ENCODE measurements at regions not wholly inside any gene's neighbourhood (a gene's known extent, or its start where the extent isn't known, plus 50 kb on each side); places are given as distances from the start of the nearest gene placed in this dataset.
A peak's percentile ranks its signal among the peaks of the same experiment; 100 is the strongest.

DNA sequence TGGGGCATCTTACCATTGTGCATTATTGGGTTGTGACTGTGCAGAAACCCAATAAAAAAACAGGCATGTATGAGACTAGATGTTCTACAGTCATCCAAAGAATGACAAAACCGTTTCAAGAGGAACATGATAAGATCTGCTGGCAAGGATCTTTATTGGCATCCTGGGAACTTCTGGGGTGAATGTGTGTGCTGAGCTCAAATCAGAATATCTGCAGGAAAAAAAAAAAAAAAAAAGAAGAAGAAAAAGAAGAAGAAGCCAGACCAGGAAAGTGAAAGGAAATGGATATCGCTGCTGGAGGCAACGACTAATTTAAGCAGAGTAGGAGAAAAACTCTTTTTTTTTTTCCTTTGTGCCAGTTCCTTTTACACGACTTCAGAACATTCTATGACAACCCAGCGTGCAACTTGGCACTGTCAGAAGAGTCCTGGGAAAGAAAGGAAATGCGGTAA is 484.2 kb upstream of the BOD1L1 start:
- no peak for DNase-seq (ENCODE audit: low read depth, low spot score)
- H3K9ac ChIP-seq (ENCODE audit: insufficient read length, low read depth): no peak overlapping the region

DNA sequence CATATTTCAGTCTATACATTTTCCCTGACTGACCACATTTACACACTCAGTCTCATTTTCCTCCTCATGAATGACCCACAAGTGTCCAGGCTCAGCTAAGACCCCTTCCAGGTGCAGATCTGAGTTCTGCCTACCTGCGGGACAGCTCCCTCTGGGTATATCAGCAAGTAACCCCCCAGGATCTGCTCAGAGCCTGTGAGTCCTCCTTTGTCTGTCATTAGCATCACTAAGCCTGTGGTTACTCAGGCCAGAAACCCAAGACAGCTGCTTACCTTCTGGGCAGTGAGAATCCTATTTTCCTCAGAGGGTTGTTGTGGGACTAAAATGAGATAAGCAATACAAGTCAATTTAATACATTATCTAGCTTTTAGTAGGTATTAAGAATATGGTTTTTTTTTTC is 487.6 kb upstream of the BOD1L1 start:
- DNase-seq (ENCODE audit: low read depth, low spot score): peak; percentile 27
- Histone ChIP-seq H3K9ac (ENCODE audit: insufficient read length, low read depth) (no peak overlapping the region), H3K9me3 (ENCODE audit: insufficient read depth, low read length) (no peaks in the 10 kb centered on the region), H3K27me3 (ENCODE audit: insufficient read depth, insufficient read length) (no peaks in the 10 kb centered on the region), H3K36me3 (ENCODE audit: insufficient read depth, insufficient read length, low read length) (no peaks in the 10 kb centered on the region), H3K4me3 (ENCODE audit: insufficient read length, low read depth) (no peak overlapping the region), H3K4me1 (ENCODE audit: insufficient read depth, insufficient read length) (peaks cover 2% of the 10 kb centered on the region)
- TF ChIP-seq ZNF274 (IDR thresholded peaks at IDR 0.05; ENCODE audit: low read depth, low read length) (no peak), SUZ12 (IDR thresholded peaks at IDR 0.05; ENCODE audit: extremely low read depth, insufficient read depth, insufficient read length) (no peak), YY1 (IDR thresholded peaks at IDR 0.05; ENCODE audit: insufficient read depth, insufficient read length) (no peak)

More for the DNA sequence above, 484.2 kb upstream of the BOD1L1 start:
- H3K36me3 ChIP-seq (ENCODE audit: insufficient read depth, insufficient read length, low read length): no peaks in the 10 kb centered on the region
- TF ChIP-seq SUZ12 (IDR thresholded peaks at IDR 0.05; ENCODE audit: extremely low read depth, insufficient read depth, insufficient read length) (no peak), YY1 (IDR thresholded peaks at IDR 0.05; ENCODE audit: insufficient read depth, insufficient read length) (no peak), ZNF274 (IDR thresholded peaks at IDR 0.05; ENCODE audit: low read depth, low read length) (no peak)
- 0 out of 2 replicates have a peak, but pooled peaks cover 10% of the 10 kb centered on the region for H3K9me3 ChIP-seq (ENCODE audit: insufficient read depth, low read length)
- no peaks in the 10 kb centered on the region for H3K27me3 ChIP-seq (ENCODE audit: insufficient read depth, insufficient read length)
- no peak overlapping the region for H3K4me3 ChIP-seq (ENCODE audit: insufficient read length, low read depth)
- H3K4me1 ChIP-seq (ENCODE audit: insufficient read depth, insufficient read length): peaks cover 2% of the 10 kb centered on the region

DNA sequence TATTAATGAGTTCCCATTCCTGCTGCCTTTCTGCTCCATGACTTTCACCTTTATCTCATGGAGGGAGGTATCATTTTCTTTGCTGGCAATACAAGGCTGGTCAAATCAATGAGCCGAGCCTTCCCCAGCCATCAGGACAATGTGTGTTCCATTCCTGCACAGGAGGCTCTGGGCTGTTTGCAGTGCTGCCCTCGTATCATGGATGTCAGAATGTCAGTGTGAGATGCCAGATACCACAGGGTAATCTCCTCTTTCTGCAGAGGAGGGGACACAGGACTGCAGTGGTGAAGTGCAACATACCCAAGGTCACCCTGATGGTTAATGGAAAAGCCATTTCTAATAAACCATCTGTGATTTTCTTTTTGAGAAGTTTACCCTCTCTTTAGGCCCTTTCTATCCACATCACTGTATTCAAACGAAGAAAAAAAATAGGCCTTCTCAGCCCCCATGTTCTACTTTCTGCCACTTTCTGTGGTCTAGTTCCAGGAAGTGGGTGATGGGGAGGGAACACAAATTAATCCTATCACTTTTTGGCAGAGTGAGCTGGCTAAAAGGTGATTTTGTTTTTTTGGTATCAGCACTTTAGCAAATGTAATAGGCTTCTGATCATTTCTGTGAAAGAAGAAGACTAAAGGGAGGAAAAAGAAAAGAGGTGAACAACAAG is 490.2 kb upstream of the BOD1L1 start:
- DNase-seq (ENCODE audit: low read depth, low spot score): no peak
- TF ChIP-seq YY1 (IDR thresholded peaks at IDR 0.05; ENCODE audit: insufficient read depth, insufficient read length) (no peak), SUZ12 (IDR thresholded peaks at IDR 0.05; ENCODE audit: extremely low read depth, insufficient read depth, insufficient read length) (no peak), ZNF274 (IDR thresholded peaks at IDR 0.05; ENCODE audit: low read depth, low read length) (no peak)
- H3K4me1 ChIP-seq (ENCODE audit: insufficient read depth, insufficient read length): peaks cover 2% of the 10 kb centered on the region
- no peak overlapping the region for H3K4me3 ChIP-seq (ENCODE audit: insufficient read length, low read depth)
- no peaks in the 10 kb centered on the region for H3K27me3 ChIP-seq (ENCODE audit: insufficient read depth, insufficient read length)
- no peaks in the 10 kb centered on the region for H3K36me3 ChIP-seq (ENCODE audit: insufficient read depth, insufficient read length, low read length)
- no peaks in the 10 kb centered on the region for H3K9me3 ChIP-seq (ENCODE audit: insufficient read depth, low read length)
- no peak overlapping the region for H3K9ac ChIP-seq (ENCODE audit: insufficient read length, low read depth)

DNA sequence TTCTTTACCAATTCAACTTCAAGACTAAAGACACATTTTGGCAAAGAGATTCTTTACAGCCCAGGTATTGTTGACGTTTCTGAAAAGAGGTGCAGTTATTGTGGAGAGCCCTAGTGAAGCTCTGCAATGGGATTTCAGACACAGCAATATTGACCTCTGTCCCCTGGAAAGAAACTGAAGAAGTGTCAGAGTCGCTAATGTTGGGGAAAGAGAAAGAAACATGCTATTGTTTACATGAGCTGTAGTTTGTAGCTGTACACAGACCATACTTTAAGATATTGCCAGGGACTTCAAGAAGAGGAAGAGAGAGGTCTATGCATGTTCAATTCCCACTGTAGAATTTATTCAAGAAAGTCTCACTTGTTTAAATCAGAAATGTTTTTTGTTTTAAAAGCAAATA is 497.3 kb upstream of the BOD1L1 start:
- Histone ChIP-seq H3K4me3 (ENCODE audit: insufficient read length, low read depth) (no peak overlapping the region), H3K9ac (ENCODE audit: insufficient read length, low read depth) (no peak overlapping the region)
- no peak for TF ChIP-seq YY1 (IDR thresholded peaks at IDR 0.05; ENCODE audit: insufficient read depth, insufficient read length)
- TF ChIP-seq ZNF274 (IDR thresholded peaks at IDR 0.05; ENCODE audit: low read depth, low read length): no peak
- no peak for TF ChIP-seq SUZ12 (IDR thresholded peaks at IDR 0.05; ENCODE audit: extremely low read depth, insufficient read depth, insufficient read length)

DNA sequence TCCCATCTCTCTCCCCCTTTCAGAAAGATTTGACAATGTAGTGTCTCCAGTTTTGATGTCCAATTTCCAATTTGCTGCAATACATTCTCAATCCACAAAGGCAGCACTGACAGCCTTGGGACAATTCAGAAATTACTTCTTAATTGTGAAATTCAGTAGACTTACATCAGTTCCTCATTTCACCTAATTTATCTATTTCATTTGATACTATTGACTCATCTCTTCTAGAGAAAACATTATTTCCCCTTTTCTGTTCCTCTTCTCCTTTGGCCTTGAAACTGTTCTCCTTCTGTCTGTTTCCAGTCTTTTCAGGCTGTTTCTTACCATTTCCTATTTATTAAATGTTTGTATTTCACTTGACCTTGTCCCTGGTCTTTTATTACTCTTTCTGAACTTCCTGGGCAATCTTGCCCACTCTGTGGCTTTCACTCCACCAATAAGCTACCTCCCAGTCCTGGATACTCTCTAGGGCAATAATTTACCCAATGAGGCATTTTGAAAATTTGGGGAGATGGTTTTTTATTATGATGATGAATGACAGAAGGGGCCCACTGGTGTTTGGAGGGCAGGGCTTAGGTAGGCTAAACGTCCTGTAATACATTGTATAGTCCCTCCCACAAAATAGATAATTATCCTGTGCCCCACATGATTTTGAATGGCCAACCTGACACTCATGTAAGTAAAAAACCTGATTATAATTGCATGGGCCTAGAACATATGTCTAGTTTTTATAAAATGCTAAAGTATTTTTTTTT is 498.0 kb upstream of the BOD1L1 start:
- H3K4me3 ChIP-seq (ENCODE audit: insufficient read length, low read depth): no peak overlapping the region
- no peaks in the 10 kb centered on the region for H3K9me3 ChIP-seq (ENCODE audit: insufficient read depth, low read length)
- H3K4me1 ChIP-seq (ENCODE audit: insufficient read depth, insufficient read length): no peaks in the 10 kb centered on the region
- no peak for TF ChIP-seq YY1 (IDR thresholded peaks at IDR 0.05; ENCODE audit: insufficient read depth, insufficient read length)
- no peak overlapping the region for H3K9ac ChIP-seq (ENCODE audit: insufficient read length, low read depth)
- H3K27me3 ChIP-seq (ENCODE audit: insufficient read depth, insufficient read length): no peaks in the 10 kb centered on the region
- no peak for DNase-seq (ENCODE audit: low read depth, low spot score)
- no peaks in the 10 kb centered on the region for H3K36me3 ChIP-seq (ENCODE audit: insufficient read depth, insufficient read length, low read length)

More for the DNA sequence above, 497.3 kb upstream of the BOD1L1 start:
- no peaks in the 10 kb centered on the region for H3K4me1 ChIP-seq (ENCODE audit: insufficient read depth, insufficient read length)
- H3K27me3 ChIP-seq (ENCODE audit: insufficient read depth, insufficient read length): no peaks in the 10 kb centered on the region
- H3K36me3 ChIP-seq (ENCODE audit: insufficient read depth, insufficient read length, low read length): no peaks in the 10 kb centered on the region
- DNase-seq (ENCODE audit: low read depth, low spot score): no peak
- no peaks in the 10 kb centered on the region for H3K9me3 ChIP-seq (ENCODE audit: insufficient read depth, low read length)

DNA sequence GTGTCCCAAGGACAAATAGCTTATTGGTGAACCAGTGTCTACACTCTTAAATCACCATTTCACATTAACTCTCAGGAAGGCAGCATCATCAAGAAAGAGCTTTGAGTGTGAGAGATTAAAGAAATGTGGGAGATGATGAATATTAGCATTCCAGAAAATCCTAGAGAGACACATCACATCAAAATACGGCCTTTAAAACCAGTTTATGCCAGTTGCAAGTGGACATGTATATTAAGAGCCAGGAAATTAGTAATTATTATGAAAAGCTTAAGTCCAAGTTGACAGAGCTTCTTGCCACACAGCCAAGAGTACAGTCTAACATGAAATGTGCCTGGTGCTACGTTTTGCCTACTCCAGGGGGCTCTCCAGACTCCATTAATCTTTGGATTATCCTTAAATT is 503.0 kb upstream of the BOD1L1 start:
- H3K36me3 ChIP-seq (ENCODE audit: insufficient read depth, insufficient read length, low read length): no peaks in the 10 kb centered on the region
- no peak overlapping the region for H3K4me3 ChIP-seq (ENCODE audit: insufficient read length, low read depth)
- H3K9me3 ChIP-seq (ENCODE audit: insufficient read depth, low read length): no peaks in the 10 kb centered on the region
- no peaks in the 10 kb centered on the region for H3K4me1 ChIP-seq (ENCODE audit: insufficient read depth, insufficient read length)
- H3K27me3 ChIP-seq (ENCODE audit: insufficient read depth, insufficient read length): no peaks in the 10 kb centered on the region
- TF ChIP-seq YY1 (IDR thresholded peaks at IDR 0.05; ENCODE audit: insufficient read depth, insufficient read length): no peak
- TF ChIP-seq ZNF274 (IDR thresholded peaks at IDR 0.05; ENCODE audit: low read depth, low read length): no peak
- no peak for TF ChIP-seq SUZ12 (IDR thresholded peaks at IDR 0.05; ENCODE audit: extremely low read depth, insufficient read depth, insufficient read length)
- no peak for DNase-seq (ENCODE audit: low read depth, low spot score)
- H3K9ac ChIP-seq (ENCODE audit: insufficient read length, low read depth): no peak overlapping the region

DNA sequence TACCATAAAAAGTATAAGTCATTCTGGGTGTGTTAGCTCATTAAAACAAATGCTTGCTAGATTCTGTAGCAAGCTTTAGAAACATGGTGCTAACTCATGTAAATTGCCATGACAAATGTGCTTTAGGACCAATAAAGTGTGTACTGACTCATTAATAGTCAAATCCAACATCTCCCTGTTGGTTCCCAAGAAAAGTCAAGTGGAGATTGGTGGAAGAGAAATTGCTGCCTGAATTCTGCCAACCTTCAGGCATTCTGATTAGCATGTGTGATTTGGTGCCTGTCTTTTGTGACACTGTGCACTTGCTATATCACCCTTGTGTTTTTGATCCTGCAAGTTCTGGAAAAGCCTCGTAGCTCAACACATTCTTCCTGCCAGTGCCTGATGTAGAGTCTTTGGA is 503.8 kb upstream of the BOD1L1 start:
- H3K36me3 ChIP-seq (ENCODE audit: insufficient read depth, insufficient read length, low read length): no peaks in the 10 kb centered on the region
- H3K4me3 ChIP-seq (ENCODE audit: insufficient read length, low read depth): no peak overlapping the region
- no peak overlapping the region for H3K9ac ChIP-seq (ENCODE audit: insufficient read length, low read depth)
- no peaks in the 10 kb centered on the region for H3K27me3 ChIP-seq (ENCODE audit: insufficient read depth, insufficient read length)
- DNase-seq (ENCODE audit: low read depth, low spot score): no peak
- no peak for TF ChIP-seq SUZ12 (IDR thresholded peaks at IDR 0.05; ENCODE audit: extremely low read depth, insufficient read depth, insufficient read length)
- H3K9me3 ChIP-seq (ENCODE audit: insufficient read depth, low read length): no peaks in the 10 kb centered on the region
- no peaks in the 10 kb centered on the region for H3K4me1 ChIP-seq (ENCODE audit: insufficient read depth, insufficient read length)

All from NT2/D1 (cell line).